HepG2 (cell line): ENCODE measurements at regions not wholly inside any gene's neighbourhood (a gene's known extent, or its start where the extent isn't known, plus 50 kb on each side); places are given as distances from the start of the nearest gene placed in this dataset.

ENCODE experiments used
- ATAC-seq: fragments of 200-7000 bp; cut with Tn5 transposase; 3 replicates; pipeline ENCODE4 v1.9.1; 2020; ENCODE audit warnings: mild to moderate bottlenecking, moderate library complexity
- BruUV-seq: library from RNA; stranded (reverse); fragments of 400-500 nt; replicated peaks from 2 replicates; lab custom pipeline; 2021; lab: Mats Ljungman, UMichigan
- CTCF ChIA-PET: fragments of 300-600 bp; formaldehyde crosslinking; extraction: SDS; loops from one replicate; lab custom pipeline; 2021; ENCODE audit warnings: low total read pairs, inconsistent platforms, low intra/inter-chr PET ratio; lab: Yijun Ruan, JAX
- POLR2A ChIA-PET: fragments of 350-600 bp; sonication (Branson Sonifier 250); formaldehyde crosslinking; loops from one replicate; lab custom pipeline; 2020; ENCODE audit warnings: antibody characterized with exemption, inconsistent platforms; lab: Yijun Ruan, JAX
- DNase-seq: peaks from one replicate; pipeline ENCODE4 v3.0.0-alpha.2; 2015; ENCODE audit warnings: low spot score
- FAIRE-seq: peaks from 3 replicates; lab custom pipeline; 2011; peaks lifted over from hg19 to GRCh38; lab: Jason Lieb, UNC
- H2AFZ ChIP-seq: one replicate; pipeline ENCODE4 v1.6.1; 2011; ENCODE audit warnings: low read length, inconsistent platforms
- H3K27ac ChIP-seq: fragments of 300-600 bp; 3 replicates; pipeline ENCODE4 v1.8.0; 2011; ENCODE audit warnings: mixed run types, mild to moderate bottlenecking, mixed read lengths, low read length, inconsistent platforms; ENCODE audit not compliant: insufficient read depth; ENCODE audit errors: extremely low read length
- H3K27me3 ChIP-seq, 2 experiments: fragments of 200-600 bp in 1 of 2; 2 replicates in 1 of 2; 3 replicates in 1 of 2; pipeline versions ENCODE4 v1.6.0 to v1.8.0; 2011; ENCODE audit warnings: low read length in 2 of 2, mild to moderate bottlenecking in 2 of 2, moderate library complexity in 2 of 2, inconsistent platforms in 1 of 2; ENCODE audit not compliant: insufficient read depth in 2 of 2, control insufficient read depth in 1 of 2
- H3K36me3 ChIP-seq, 2 experiments: fragments of 200-600 bp in 1 of 2; replicated peaks in 1 of 2; 2 replicates in 1 of 2; 3 replicates in 1 of 2; pipeline versions ENCODE4 v1.5.1 to v1.8.0; 2011; ENCODE audit warnings: low read length in 2 of 2, inconsistent platforms in 1 of 2; ENCODE audit not compliant: insufficient read depth in 2 of 2, control insufficient read depth in 1 of 2
- H3K4me1 ChIP-seq: 2 replicates; pipeline ENCODE4 v1.5.1; 2012; ENCODE audit warnings: low read length, inconsistent platforms; ENCODE audit not compliant: insufficient read depth
- H3K4me2 ChIP-seq: 2 replicates; pipeline ENCODE4 v1.6.0; 2011; ENCODE audit warnings: low read depth, low read length, inconsistent platforms
- H3K4me3 ChIP-seq, 3 experiments: fragments of 200-600 bp in 1 of 3; sonication (generic), shearing (Covaris generic) in 1 of 3; replicated peaks in 1 of 3; 2 replicates each; pipeline ENCODE4 v1.5.1; 2011 to 2016; ENCODE audit warnings: low read length in 3 of 3, inconsistent platforms in 2 of 3, low read depth in 2 of 3, mild to moderate bottlenecking in 2 of 3, control low read depth in 1 of 3, mixed read lengths in 1 of 3; ENCODE audit not compliant: insufficient read depth in 1 of 3
- H3K79me2 ChIP-seq: one replicate; pipeline ENCODE4 v1.6.1; 2011; ENCODE audit warnings: low read length, inconsistent platforms; ENCODE audit not compliant: insufficient read depth
- H3K9ac ChIP-seq: 2 replicates; pipeline ENCODE4 v1.6.0; 2011; ENCODE audit warnings: mild to moderate bottlenecking, low read depth, low read length, inconsistent platforms; ENCODE audit not compliant: insufficient read depth
- H3K9me3 ChIP-seq: 2 replicates; pipeline ENCODE4 v1.5.1; 2012; ENCODE audit warnings: mild to moderate bottlenecking, low read length
- H4K20me1 ChIP-seq: 2 replicates; pipeline ENCODE4 v1.6.0; 2011; ENCODE audit warnings: inconsistent platforms, mild to moderate bottlenecking, low read length, moderate library complexity; ENCODE audit not compliant: insufficient read depth
- EED ChIP-seq: sonication (generic); formaldehyde crosslinking; IDR thresholded peaks from 2 replicates; pipeline ENCODE4 v1.5.0; 2020; ENCODE audit warnings: mild to moderate bottlenecking, missing genetic modification reagents
- HNRNPH1 ChIP-seq: fragments of 200-400 bp; formaldehyde crosslinking; optimal IDR thresholded peaks from 2 replicates; pipeline ENCODE3; 2017; ENCODE audit warnings: mild to moderate bottlenecking, low read depth, low read length
- NFKBIZ ChIP-seq: IDR thresholded peaks from 2 replicates; pipeline ENCODE4 v1.6.1; 2018; ENCODE audit warnings: missing genetic modification reagents, missing compliant biosample characterization
- SMARCC2 ChIP-seq: fragments of 450-650 bp; IDR thresholded peaks from 2 replicates; pipeline ENCODE4 v1.6.1; 2017; ENCODE audit warnings: antibody characterized with exemption, mild to moderate bottlenecking
- TCF12 ChIP-seq, 2 experiments: fragments of 450-650 bp in 1 of 2; sonication (generic) in 1 of 2; formaldehyde crosslinking in 1 of 2; IDR thresholded peaks; 2 replicates each; pipeline versions ENCODE4 v1.6.1 to v1.8.0; 2017 to 2022; ENCODE audit warnings: antibody characterized with exemption in 1 of 2, mild to moderate bottlenecking in 1 of 2, missing genetic modification reagents in 1 of 2, moderate library complexity in 1 of 2
- WGBS: methylation state at CpG from one replicate; pipeline ENCODE4 v1.1.6; 2017; ENCODE audit warnings: low lambda C conversion rate; 5-methylcytosine and 5-hydroxymethylcytosine counted together
- in situ Hi-C: cut with HindIII; loops from 2 replicates; pipeline ENCODE4 v1.10.0; 2017; ENCODE audit warnings: low pct_unique_long_range_greater_than_20kb; ENCODE audit not compliant: extremely low pct_ligation_motif_present
- intact Hi-C: fragments of 100-400 bp; cut with micrococcal nuclease; formaldehyde crosslinking; loops from one replicate; pipeline ENCODE4 v1.10.0; 2022; ENCODE audit not compliant: unreplicated experiment
- TF ChIP-seq, protein P1 (sequence below): sonication (generic); formaldehyde crosslinking; conservative IDR thresholded peaks from 2 replicates; pipeline ENCODE4 v1.4.0; 2020; ENCODE audit warnings: missing genetic modification reagents
- TF ChIP-seq, protein P2 (sequence below): fragments of 450-650 bp; IDR thresholded peaks from 2 replicates; pipeline ENCODE4 v1.6.1; 2017; ENCODE audit warnings: mild to moderate bottlenecking

DNA sequence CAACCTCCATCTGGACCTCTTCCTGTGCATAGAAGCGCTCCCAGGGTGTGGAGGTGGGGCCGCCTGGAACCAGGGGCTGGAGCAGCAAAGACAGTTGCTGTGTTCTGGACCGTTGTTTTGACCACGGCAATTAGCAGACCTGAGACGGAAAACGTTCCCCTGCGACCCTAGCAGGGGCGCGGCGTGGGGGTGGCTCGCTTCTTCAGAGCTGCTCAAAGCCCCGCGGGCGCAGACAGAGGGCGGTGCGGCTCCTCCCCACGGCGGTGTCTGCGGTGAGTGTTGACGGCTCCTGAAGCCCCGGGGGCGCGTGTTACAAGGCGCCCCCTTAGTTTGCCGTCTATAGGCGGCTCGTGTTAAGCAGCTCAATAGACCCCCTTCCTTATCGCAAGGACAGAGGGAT, 79.2 kb downstream of the TRIML1 start:
- TF ChIP-seq HNRNPH1 (no peak), NFKBIZ (CRISPR knock-in tag) (no peak), EED (no peak), TCF12 (IDR thresholded peaks at IDR 0.05) (no peak), TCF12 (CRISPR knock-in tag; IDR thresholded peaks at IDR 0.05) (no peak), SMARCC2 (no peak)
- TF ChIP-seq, protein P1, sequence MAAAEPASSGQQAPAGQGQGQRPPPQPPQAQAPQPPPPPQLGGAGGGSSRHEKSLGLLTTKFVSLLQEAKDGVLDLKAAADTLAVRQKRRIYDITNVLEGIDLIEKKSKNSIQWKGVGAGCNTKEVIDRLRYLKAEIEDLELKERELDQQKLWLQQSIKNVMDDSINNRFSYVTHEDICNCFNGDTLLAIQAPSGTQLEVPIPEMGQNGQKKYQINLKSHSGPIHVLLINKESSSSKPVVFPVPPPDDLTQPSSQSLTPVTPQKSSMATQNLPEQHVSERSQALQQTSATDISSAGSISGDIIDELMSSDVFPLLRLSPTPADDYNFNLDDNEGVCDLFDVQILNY (CRISPR knock-in tag) = no peak
- TF ChIP-seq, protein P2, sequence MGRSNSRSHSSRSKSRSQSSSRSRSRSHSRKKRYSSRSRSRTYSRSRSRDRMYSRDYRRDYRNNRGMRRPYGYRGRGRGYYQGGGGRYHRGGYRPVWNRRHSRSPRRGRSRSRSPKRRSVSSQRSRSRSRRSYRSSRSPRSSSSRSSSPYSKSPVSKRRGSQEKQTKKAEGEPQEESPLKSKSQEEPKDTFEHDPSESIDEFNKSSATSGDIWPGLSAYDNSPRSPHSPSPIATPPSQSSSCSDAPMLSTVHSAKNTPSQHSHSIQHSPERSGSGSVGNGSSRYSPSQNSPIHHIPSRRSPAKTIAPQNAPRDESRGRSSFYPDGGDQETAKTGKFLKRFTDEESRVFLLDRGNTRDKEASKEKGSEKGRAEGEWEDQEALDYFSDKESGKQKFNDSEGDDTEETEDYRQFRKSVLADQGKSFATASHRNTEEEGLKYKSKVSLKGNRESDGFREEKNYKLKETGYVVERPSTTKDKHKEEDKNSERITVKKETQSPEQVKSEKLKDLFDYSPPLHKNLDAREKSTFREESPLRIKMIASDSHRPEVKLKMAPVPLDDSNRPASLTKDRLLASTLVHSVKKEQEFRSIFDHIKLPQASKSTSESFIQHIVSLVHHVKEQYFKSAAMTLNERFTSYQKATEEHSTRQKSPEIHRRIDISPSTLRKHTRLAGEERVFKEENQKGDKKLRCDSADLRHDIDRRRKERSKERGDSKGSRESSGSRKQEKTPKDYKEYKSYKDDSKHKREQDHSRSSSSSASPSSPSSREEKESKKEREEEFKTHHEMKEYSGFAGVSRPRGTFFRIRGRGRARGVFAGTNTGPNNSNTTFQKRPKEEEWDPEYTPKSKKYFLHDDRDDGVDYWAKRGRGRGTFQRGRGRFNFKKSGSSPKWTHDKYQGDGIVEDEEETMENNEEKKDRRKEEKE = no peak
- DNase-seq = no peak
- 58% methylated on average over 4 of the region's 28 CpGs for WGBS
- no peaks in the 10 kb centered on the region for H3K9me3 ChIP-seq
- no peaks in the 10 kb centered on the region for H4K20me1 ChIP-seq
- no peak overlapping the region for H3K27ac ChIP-seq
- BruUV-seq = no TSS peak
- H3K79me2 ChIP-seq = no peaks in the 10 kb centered on the region
- ATAC-seq = no peak
- in situ Hi-C loops = no loop called here
- H3K4me3 ChIP-seq = no peak overlapping the region
- intact Hi-C loops = no loop called here
- no peaks in the 10 kb centered on the region; a peak in 1 of 5 replicates for H3K27me3 ChIP-seq
- ChIA-PET POLR2A (no interaction called here), CTCF (no interaction called here)
- peaks cover 10% of the 10 kb centered on the region for H3K4me1 ChIP-seq
- no peak overlapping the region for H3K9ac ChIP-seq
- H3K4me2 ChIP-seq = no peak overlapping the region
- H3K36me3 ChIP-seq = no peaks in the 10 kb centered on the region
- no peak overlapping the region for H2AFZ ChIP-seq
- FAIRE-seq = no peak
